Suprapubic skin (tissue), 4 donors: ENCODE measurements at regions not wholly inside any gene's neighbourhood (a gene's known extent, or its start where the extent isn't known, plus 50 kb on each side); places are given as distances from the start of the nearest gene placed in this dataset.

Experiments used
- POLR2A ChIP-seq, 2 donors: fragments of 450-650 bp; IDR thresholded peaks; one replicate each; pipeline ENCODE4 v1.6.1; 2017; ENCODE audit warnings: antibody characterized with exemption in 2 of 2, mild to moderate bottlenecking in 2 of 2, moderate library complexity in 2 of 2
- POLR2AphosphoS5 ChIP-seq, 3 donors: sonication (generic); formaldehyde crosslinking; IDR thresholded peaks; one replicate each; pipeline ENCODE4 v1.6.1; 2017; ENCODE audit warnings: antibody characterized with exemption in 3 of 3
- TF ChIP-seq, protein P1 (sequence below), 2 donors: fragments of 200-600 bp in 1 of 2; fragments of 450-650 bp in 1 of 2; sonication (generic) in 1 of 2; IDR thresholded peaks; one replicate each; pipeline ENCODE4 v1.5.1; 2016 to 2019; ENCODE audit warnings: antibody characterized with exemption in 2 of 2, mild to moderate bottlenecking in 1 of 2, moderate library complexity in 1 of 2

DNA sequence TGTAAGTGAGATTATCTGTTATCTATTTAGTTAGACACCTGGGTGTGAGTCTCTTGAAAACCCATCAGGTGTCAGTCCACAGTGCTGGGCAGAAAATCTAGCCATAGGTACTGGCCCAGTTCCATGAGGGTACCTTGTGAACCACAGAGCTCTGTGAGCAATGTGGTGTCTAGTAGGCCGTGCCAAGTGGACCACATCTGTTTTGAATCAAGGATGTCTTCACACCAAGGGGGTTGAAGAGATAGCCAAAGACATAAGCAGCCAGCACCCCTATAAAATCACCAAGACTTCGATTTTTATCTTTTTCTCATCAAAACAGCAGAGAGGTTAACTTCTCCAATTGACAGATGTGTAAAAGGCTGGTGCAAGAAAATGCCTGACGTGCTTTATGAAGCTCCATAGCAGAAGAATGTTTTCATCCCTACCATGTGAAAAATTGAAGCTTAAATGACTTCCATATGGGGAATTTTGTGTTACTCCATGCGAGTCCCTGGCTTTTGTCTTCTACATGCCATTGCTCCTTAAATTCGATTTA, 368.7 kb downstream of the HAO1 start:
- TF ChIP-seq, protein P1, sequence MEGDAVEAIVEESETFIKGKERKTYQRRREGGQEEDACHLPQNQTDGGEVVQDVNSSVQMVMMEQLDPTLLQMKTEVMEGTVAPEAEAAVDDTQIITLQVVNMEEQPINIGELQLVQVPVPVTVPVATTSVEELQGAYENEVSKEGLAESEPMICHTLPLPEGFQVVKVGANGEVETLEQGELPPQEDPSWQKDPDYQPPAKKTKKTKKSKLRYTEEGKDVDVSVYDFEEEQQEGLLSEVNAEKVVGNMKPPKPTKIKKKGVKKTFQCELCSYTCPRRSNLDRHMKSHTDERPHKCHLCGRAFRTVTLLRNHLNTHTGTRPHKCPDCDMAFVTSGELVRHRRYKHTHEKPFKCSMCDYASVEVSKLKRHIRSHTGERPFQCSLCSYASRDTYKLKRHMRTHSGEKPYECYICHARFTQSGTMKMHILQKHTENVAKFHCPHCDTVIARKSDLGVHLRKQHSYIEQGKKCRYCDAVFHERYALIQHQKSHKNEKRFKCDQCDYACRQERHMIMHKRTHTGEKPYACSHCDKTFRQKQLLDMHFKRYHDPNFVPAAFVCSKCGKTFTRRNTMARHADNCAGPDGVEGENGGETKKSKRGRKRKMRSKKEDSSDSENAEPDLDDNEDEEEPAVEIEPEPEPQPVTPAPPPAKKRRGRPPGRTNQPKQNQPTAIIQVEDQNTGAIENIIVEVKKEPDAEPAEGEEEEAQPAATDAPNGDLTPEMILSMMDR (IDR thresholded peaks at IDR 0.05), result no peak
- TF ChIP-seq POLR2A (IDR thresholded peaks at IDR 0.05) (no peak), POLR2AphosphoS5 (IDR thresholded peaks at IDR 0.05) (no peak)
